K562 (cell line): ENCODE measurements at regions not wholly inside any gene's neighbourhood (a gene's known extent, or its start where the extent isn't known, plus 50 kb on each side); places are given as distances from the start of the nearest gene placed in this dataset.

Experiments
- EGR1 ChIP-seq: fragments of 450-650 bp; conservative IDR thresholded peaks from 2 replicates; pipeline ENCODE4 v1.6.1; 2017; ENCODE audit warnings: mild to moderate bottlenecking
- HDAC1 ChIP-seq, 2 experiments: fragments of 450-650 bp; IDR thresholded peaks; 2 replicates each; pipeline ENCODE4 v1.6.1; 2016 to 2017; ENCODE audit warnings: inconsistent platforms in 1 of 2, mild to moderate bottlenecking in 1 of 2, moderate library complexity in 1 of 2

DNA sequence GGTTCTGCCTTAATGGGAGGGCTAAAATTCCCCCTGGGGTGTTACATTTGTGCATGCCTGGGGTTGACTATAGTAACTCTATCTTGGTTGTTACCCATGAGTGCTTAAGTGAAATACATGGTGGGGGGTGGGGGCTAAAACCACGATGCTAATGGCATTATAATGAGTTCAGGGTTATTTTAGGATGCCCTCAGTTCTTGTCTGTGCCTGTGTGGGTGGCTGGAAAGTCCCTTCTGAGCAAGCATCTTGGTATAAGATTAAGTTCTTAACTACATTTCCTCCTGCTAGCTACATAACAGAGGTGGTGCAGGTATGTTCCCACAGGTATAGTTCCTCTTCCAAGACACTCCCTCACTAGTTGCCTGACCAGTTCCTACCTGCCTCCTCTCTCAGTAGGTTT, 822.3 kb downstream of the LRFN5 start:
- TF ChIP-seq EGR1: no peak
- no peak for TF ChIP-seq HDAC1 (IDR thresholded peaks at IDR 0.05)
